H1 (cell line): ENCODE measurements at regions not wholly inside any gene's neighbourhood (a gene's known extent, or its start where the extent isn't known, plus 50 kb on each side); places are given as distances from the start of the nearest gene placed in this dataset.

ENCODE experiments used
- CTCF ChIA-PET: fragments of 300-600 bp; sonication (Branson Sonifier 250); formaldehyde crosslinking; loops from one replicate; lab custom pipeline; 2021; ENCODE audit not compliant: partially characterized antibody; lab: Charles Lee
- POLR2A ChIA-PET: fragments of 300-600 bp; sonication (Branson Sonifier 250); formaldehyde crosslinking; loops from one replicate; lab custom pipeline; 2021; ENCODE audit warnings: inconsistent platforms; ENCODE audit not compliant: partially characterized antibody; lab: Charles Lee
- DNase-seq, 2 experiments: peaks; one replicate each; pipeline versions ENCODE4 v3.0.0 to v3.0.0-alpha.2; 2010 to 2022; ENCODE audit warnings: low spot score in 2 of 2, low read depth in 1 of 2, mixed read lengths in 1 of 2
- FAIRE-seq: peaks from 2 replicates; lab custom pipeline; 2011; peaks lifted over from hg19 to GRCh38; lab: Jason Lieb, UNC
- H2AFZ ChIP-seq: 2 replicates; pipeline ENCODE4 v1.8.1; 2012; ENCODE audit warnings: low read length, inconsistent platforms
- H2AK5ac ChIP-seq: 2 replicates; pipeline ENCODE4 v1.6.1; 2013; ENCODE audit warnings: low read depth, low read length
- H2BK120ac ChIP-seq: replicated peaks from 2 replicates; pipeline ENCODE3; 2013; ENCODE audit warnings: low read depth, low read length, inconsistent platforms
- H2BK12ac ChIP-seq: 2 replicates; pipeline ENCODE4 v1.6.1; 2013; ENCODE audit warnings: low read depth, low read length
- H2BK15ac ChIP-seq: 2 replicates; pipeline ENCODE4 v1.6.1; 2013; ENCODE audit warnings: low read length
- H2BK20ac ChIP-seq: 2 replicates; pipeline ENCODE4 v1.6.1; 2013; ENCODE audit warnings: low read length
- H2BK5ac ChIP-seq: 2 replicates; pipeline ENCODE4 v1.6.1; 2013; ENCODE audit warnings: low read depth, low read length
- H3K14ac ChIP-seq: 2 replicates; pipeline ENCODE4 v1.6.1; 2013; ENCODE audit warnings: inconsistent platforms; ENCODE audit not compliant: insufficient read length
- H3K18ac ChIP-seq: 2 replicates; pipeline ENCODE4 v1.6.1; 2013; ENCODE audit warnings: low read length; ENCODE audit errors: extremely low read depth
- H3K23ac ChIP-seq: 2 replicates; pipeline ENCODE4 v1.6.1; 2013; ENCODE audit warnings: inconsistent platforms; ENCODE audit not compliant: insufficient read length
- H3K23me2 ChIP-seq: 2 replicates; pipeline ENCODE4 v1.6.1; 2013; ENCODE audit warnings: low read depth, low read length
- H3K27ac ChIP-seq: 2 replicates; pipeline ENCODE4 v1.6.1; 2011; ENCODE audit warnings: low read depth, low read length, inconsistent platforms
- H3K27me3 ChIP-seq, 4 experiments: replicated peaks in 1 of 4; 1 replicate in 1 of 4; 2 replicates in 3 of 4; pipeline versions ENCODE4 v1.6.1 to v1.8.1; 2011 to 2013; ENCODE audit warnings: low read length in 3 of 4, mild to moderate bottlenecking in 3 of 4, inconsistent platforms in 2 of 4, mixed read lengths in 2 of 4, moderate library complexity in 1 of 4; ENCODE audit not compliant: control insufficient read depth in 3 of 4, insufficient read depth in 3 of 4; ENCODE audit errors: extremely low read depth in 1 of 4
- H3K36me3 ChIP-seq, 4 experiments: 2 replicates each; pipeline versions ENCODE4 v1.6.1 to v1.8.1; 2011 to 2013; ENCODE audit warnings: mild to moderate bottlenecking in 4 of 4, low read length in 3 of 4, moderate library complexity in 2 of 4, control low read depth in 1 of 4, inconsistent platforms in 1 of 4; ENCODE audit not compliant: insufficient read depth in 4 of 4, control insufficient read depth in 2 of 4
- H3K4ac ChIP-seq: replicated peaks from 2 replicates; pipeline ENCODE3; 2013; ENCODE audit warnings: low read length, low read depth, mixed read lengths, inconsistent platforms; ENCODE audit not compliant: insufficient read length
- H3K4me1 ChIP-seq, 4 experiments: replicated peaks in 1 of 4; 1 replicate in 1 of 4; 2 replicates in 3 of 4; pipeline versions ENCODE4 v1.6.1 to v1.8.1; 2011 to 2013; ENCODE audit warnings: low read length in 3 of 4, inconsistent platforms in 2 of 4, mixed read lengths in 1 of 4; ENCODE audit not compliant: insufficient read depth in 4 of 4, control insufficient read depth in 3 of 4
- H3K4me2 ChIP-seq, 2 experiments: 2 replicates each; pipeline versions ENCODE4 v1.6.1 to v1.8.1; 2011 to 2013; ENCODE audit warnings: low read depth in 2 of 2, low read length in 2 of 2, control low read depth in 1 of 2, inconsistent platforms in 1 of 2, mild to moderate bottlenecking in 1 of 2; ENCODE audit not compliant: insufficient read depth in 1 of 2
- H3K4me3 ChIP-seq, 4 experiments: fragments of 200-600, 300-600 bp in 1 of 4; sonication (generic), shearing (Covaris generic), sonication (Bioruptor Twin) in 1 of 4; 2 replicates each; pipeline versions ENCODE4 v1.5.1 to v1.8.1; 2011 to 2016; ENCODE audit warnings: low read length in 4 of 4, low read depth in 3 of 4, control low read depth in 2 of 4, inconsistent platforms in 2 of 4, mild to moderate bottlenecking in 2 of 4, mixed read lengths in 1 of 4, moderate library complexity in 1 of 4; ENCODE audit not compliant: insufficient read depth in 2 of 4; ENCODE audit errors: extremely low read depth in 1 of 4
- H3K56ac ChIP-seq: replicated peaks from 2 replicates; pipeline ENCODE3; 2013; ENCODE audit warnings: low read depth, mild to moderate bottlenecking, mixed read lengths, low read length, inconsistent platforms; ENCODE audit not compliant: insufficient read length
- H3K79me1 ChIP-seq: 2 replicates; pipeline ENCODE4 v1.6.1; 2013; ENCODE audit warnings: low read depth, low read length, control low read depth
- H3K79me2 ChIP-seq, 2 experiments: 2 replicates each; pipeline versions ENCODE4 v1.6.1 to v1.8.1; 2012 to 2013; ENCODE audit warnings: low read length in 2 of 2, mild to moderate bottlenecking in 2 of 2, inconsistent platforms in 1 of 2; ENCODE audit not compliant: insufficient read depth in 2 of 2, control insufficient read depth in 1 of 2
- H3K9ac ChIP-seq, 4 experiments: replicated peaks in 1 of 4; 1 replicate in 1 of 4; 2 replicates in 3 of 4; pipeline versions ENCODE4 v1.6.1 to v1.8.1; 2011 to 2013; ENCODE audit warnings: low read depth in 3 of 4, low read length in 3 of 4, control low read depth in 2 of 4, mild to moderate bottlenecking in 2 of 4, moderate library complexity in 2 of 4, inconsistent platforms in 1 of 4; ENCODE audit errors: extremely low read depth in 1 of 4
- H3K9me3 ChIP-seq, 2 experiments: 2 replicates each; pipeline versions ENCODE4 v1.6.1 to v1.8.1; 2012 to 2013; ENCODE audit warnings: mild to moderate bottlenecking in 2 of 2, moderate library complexity in 2 of 2, control low read depth in 1 of 2, inconsistent platforms in 1 of 2, low read depth in 1 of 2, low read length in 1 of 2, mixed read lengths in 1 of 2; ENCODE audit not compliant: insufficient read depth in 2 of 2
- H4K20me1 ChIP-seq, 2 experiments: replicated peaks in 1 of 2; 2 replicates each; pipeline versions ENCODE3 to v1.8.1; 2011 to 2013; ENCODE audit warnings: inconsistent platforms in 2 of 2, low read length in 2 of 2, mild to moderate bottlenecking in 1 of 2; ENCODE audit not compliant: insufficient read depth in 2 of 2, control insufficient read depth in 1 of 2
- H4K5ac ChIP-seq: 2 replicates; pipeline ENCODE4 v1.6.1; 2013; ENCODE audit warnings: low read length, low read depth, mixed read lengths, inconsistent platforms; ENCODE audit not compliant: insufficient read length
- H4K8ac ChIP-seq: 2 replicates; pipeline ENCODE4 v1.8.0; 2013; ENCODE audit warnings: mild to moderate bottlenecking, moderate library complexity, low read length, inconsistent platforms; ENCODE audit not compliant: insufficient read depth; ENCODE audit errors: extremely low read depth
- H4K91ac ChIP-seq: replicated peaks from 2 replicates; pipeline ENCODE3; 2013; ENCODE audit warnings: low read length, mixed read lengths, inconsistent platforms; ENCODE audit not compliant: insufficient read length
- ASH2L ChIP-seq: fragments of 200-600, 300-600 bp; sonication (generic); IDR thresholded peaks from one replicate; pipeline ENCODE4 v1.7.1; 2017; ENCODE audit warnings: low read length
- CEBPB ChIP-seq: IDR thresholded peaks from 2 replicates; pipeline ENCODE4 v1.6.1; 2012; ENCODE audit warnings: low read depth, low read length
- CREB1 ChIP-seq: IDR thresholded peaks from 2 replicates; pipeline ENCODE4 v1.6.1; 2012; ENCODE audit warnings: inconsistent platforms
- GABPA ChIP-seq: IDR thresholded peaks from 2 replicates; pipeline ENCODE4 v1.6.1; 2011; ENCODE audit warnings: mild to moderate bottlenecking, low read length, moderate library complexity, borderline replicate concordance; ENCODE audit not compliant: insufficient read depth
- GTF2F1 ChIP-seq: IDR thresholded peaks from 2 replicates; pipeline ENCODE4 v1.6.1; 2012; ENCODE audit warnings: low read depth, low read length, improper control_type of control experiment, borderline replicate concordance
- SP1 ChIP-seq: IDR thresholded peaks from 2 replicates; pipeline ENCODE4 v1.6.1; 2011; ENCODE audit warnings: low read depth, low read length
- ZNF274 ChIP-seq: IDR thresholded peaks from 2 replicates; pipeline ENCODE4 v1.7.0; 2012; ENCODE audit warnings: low read length, borderline replicate concordance; ENCODE audit errors: extremely low read depth
- WGBS, 2 experiments: shearing (Covaris generic) in 1 of 2; methylation state at CpG; one replicate each; pipeline versions ENCODE4 v1.1.6 to v1.1.7; 2013 to 2015; ENCODE audit warnings: low lambda C conversion rate in 2 of 2, mixed read lengths in 2 of 2, inconsistent platforms in 1 of 2, low coverage in 1 of 2, missing lambda C conversion rate in 1 of 2; ENCODE audit not compliant: insufficient replicate concordance in 2 of 2, insufficient coverage in 1 of 2, insufficient read length in 1 of 2; ENCODE audit errors: extremely low coverage in 1 of 2, missing lambda C conversion rate in 1 of 2; 5-methylcytosine and 5-hydroxymethylcytosine counted together
- TF ChIP-seq, protein P1 (sequence below): IDR thresholded peaks from 2 replicates; pipeline ENCODE4 v1.6.1; 2011; ENCODE audit warnings: low read depth, mild to moderate bottlenecking, low read length; ENCODE audit not compliant: insufficient read depth

DNA sequence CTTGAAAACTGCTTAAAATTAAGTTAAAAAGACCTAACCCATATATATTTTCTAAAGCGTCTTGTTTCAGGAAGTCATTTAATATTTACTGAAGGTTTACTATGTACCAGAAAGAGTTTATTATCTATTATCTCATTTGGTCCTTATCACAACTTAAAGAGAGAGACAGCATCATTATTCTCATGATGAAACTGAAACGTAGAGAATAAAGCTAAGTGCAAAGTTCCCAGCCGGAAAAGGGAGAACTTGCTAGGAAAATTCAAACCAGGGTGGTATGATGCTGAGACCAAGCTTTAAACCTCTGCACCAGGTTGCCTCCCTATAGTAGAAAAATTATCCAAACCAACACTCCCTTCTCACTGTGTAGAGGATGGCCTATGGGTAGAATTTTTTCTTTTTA, 207.7 kb upstream of the BMPER start:
- Histone ChIP-seq H3K4me1 (no peaks in the 10 kb centered on the region), H3K14ac (no peak overlapping the region), H3K79me2 (no peaks in the 10 kb centered on the region), H4K91ac (no peak overlapping the region), H4K20me1 (no peaks in the 10 kb centered on the region), H3K9ac (no peak overlapping the region), H4K8ac (no peak overlapping the region), H3K9me3 (peaks cover 10 to 24% of the 10 kb centered on the region in 2 experiments), H4K5ac (no peak overlapping the region), H2BK15ac (no peak overlapping the region), H3K4ac (no peak overlapping the region), H3K27me3 (no peaks in the 10 kb centered on the region), H3K18ac (no peak overlapping the region), H3K23me2 (no peaks in the 10 kb centered on the region), H3K4me3 (no peak overlapping the region), H2AK5ac (no peak overlapping the region), H2BK20ac (no peak overlapping the region), H3K27ac (no peak overlapping the region), H3K23ac (no peak overlapping the region), H3K79me1 (no peaks in the 10 kb centered on the region), H3K4me2 (no peak overlapping the region), H3K56ac (no peak overlapping the region), H3K36me3 (peaks cover 0 to 13% (median 0%) of the 10 kb centered on the region in 4 experiments; a peak in 4 of 8 replicates), H2BK120ac (no peak overlapping the region), H2AFZ (no peak overlapping the region), H2BK5ac (no peak overlapping the region), H2BK12ac (no peak overlapping the region)
- FAIRE-seq (no peak), DNase-seq (no peak)
- WGBS, 2 experiments, result 89% methylated on average over 3 of the region's 3 CpGs; no CpG with 5 or more reads in 1 of the 2 experiments
- TF ChIP-seq, protein P1, sequence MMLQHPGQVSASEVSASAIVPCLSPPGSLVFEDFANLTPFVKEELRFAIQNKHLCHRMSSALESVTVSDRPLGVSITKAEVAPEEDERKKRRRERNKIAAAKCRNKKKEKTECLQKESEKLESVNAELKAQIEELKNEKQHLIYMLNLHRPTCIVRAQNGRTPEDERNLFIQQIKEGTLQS, result no peak
- no peak for TF ChIP-seq ZNF274
- TF ChIP-seq CEBPB, result no peak
- TF ChIP-seq SP1, result no peak
- TF ChIP-seq CREB1, result no peak
- TF ChIP-seq GTF2F1, result no peak
- TF ChIP-seq ASH2L, result no peak
- TF ChIP-seq GABPA, result no peak
- ChIA-PET POLR2A (interaction anchor here (1.0 kb wide), 1 partner anchor 9 kb away, joined by 3 read pairs; no protein-coding TSS in a partner anchor), CTCF (interaction anchor here (0.6 to 2.0 kb wide), 3 partner anchors 16 to 1651 kb away, joined by 4 to 5 read pairs (median 4); no protein-coding TSS in a partner anchor)
